HEK293 (cell line): ENCODE measurements at regions not wholly inside any gene's neighbourhood (a gene's known extent, or its start where the extent isn't known, plus 50 kb on each side); places are given as distances from the start of the nearest gene placed in this dataset.
A peak's percentile ranks its signal among the peaks of the same experiment; 100 is the strongest.

Source experiments
- CTCF ChIA-PET: fragments of 350-600 bp; formaldehyde crosslinking; extraction: SDS; loops from one replicate; lab custom pipeline; 2021; ENCODE audit warnings: antibody characterized with exemption; lab: Yijun Ruan, JAX
- POLR2A ChIA-PET: fragments of 300-600 bp; formaldehyde crosslinking; extraction: SDS; loops from one replicate; lab custom pipeline; 2020; ENCODE audit warnings: antibody characterized with exemption, inconsistent platforms; lab: Yijun Ruan, JAX
- H3K27ac ChIP-seq: fragments of 200-500 bp; sonication (Bioruptor generic); 2 replicates; pipeline ENCODE4 v1.5.1; 2014; ENCODE audit warnings: low read depth, low read length, control low read depth, inconsistent platforms; ENCODE audit errors: extremely low read depth
- H3K36me3 ChIP-seq, 2 experiments: fragments of 200-500 bp in 1 of 2; sonication (Bioruptor generic) in 1 of 2; 1 replicate in 1 of 2; 2 replicates in 1 of 2; pipeline ENCODE4 v1.5.1; 2014 to 2017; ENCODE audit warnings: inconsistent platforms in 2 of 2, low read length in 2 of 2; ENCODE audit not compliant: control insufficient read depth in 2 of 2, insufficient read depth in 1 of 2
- H3K4me1 ChIP-seq: fragments of 200-500 bp; sonication (Bioruptor generic); 2 replicates; pipeline ENCODE4 v1.5.1; 2014; ENCODE audit warnings: mild to moderate bottlenecking, low read length, inconsistent platforms; ENCODE audit not compliant: control insufficient read depth, insufficient read depth
- H3K4me3 ChIP-seq: 2 replicates; pipeline ENCODE4 v1.5.1; 2011; ENCODE audit warnings: low read depth, mild to moderate bottlenecking, control low read depth, low read length, moderate library complexity
- H3K9me3 ChIP-seq: fragments of 200-500 bp; sonication (Bioruptor generic); 2 replicates; pipeline ENCODE4 v1.5.1; 2014; ENCODE audit warnings: low read depth, low read length, inconsistent platforms; ENCODE audit not compliant: control insufficient read depth, insufficient read depth
- EGR2 ChIP-seq: fragments of 450-650 bp; formaldehyde crosslinking; IDR thresholded peaks from 2 replicates; pipeline ENCODE4 v1.5.1; 2016; ENCODE audit warnings: low read depth, missing biosample characterization, missing genetic modification characterization
- FEZF1 ChIP-seq: fragments of 450-650 bp; formaldehyde crosslinking; IDR thresholded peaks from 2 replicates; pipeline ENCODE4 v1.5.1; 2016; ENCODE audit warnings: missing biosample characterization, missing genetic modification characterization
- GFI1B ChIP-seq: fragments of 450-650 bp; formaldehyde crosslinking; IDR thresholded peaks from 2 replicates; pipeline ENCODE4 v1.5.1; 2016; ENCODE audit warnings: missing biosample characterization, missing genetic modification characterization
- MEIS1 ChIP-seq: sonication (generic); formaldehyde crosslinking; IDR thresholded peaks from 2 replicates; pipeline ENCODE4 v1.8.1; 2022; ENCODE audit warnings: missing genetic modification reagents, mild to moderate bottlenecking, borderline replicate concordance
- PRDM10 ChIP-seq: fragments of 450-650 bp; formaldehyde crosslinking; IDR thresholded peaks from 2 replicates; pipeline ENCODE4 v1.5.1; 2016; ENCODE audit warnings: missing biosample characterization, missing genetic modification characterization
- SP3 ChIP-seq: fragments of 450-650 bp; formaldehyde crosslinking; IDR thresholded peaks from 2 replicates; pipeline ENCODE4 v1.5.1; 2016; ENCODE audit warnings: missing biosample characterization, missing genetic modification characterization
- TRIM28 ChIP-seq: IDR thresholded peaks from 2 replicates; pipeline ENCODE4 v1.6.1; 2011; ENCODE audit warnings: low read length, control low read depth, borderline replicate concordance
- YY1 ChIP-seq: fragments of 450-650 bp; formaldehyde crosslinking; IDR thresholded peaks from 2 replicates; pipeline ENCODE4 v1.5.1; 2018; ENCODE audit warnings: missing biosample characterization, missing genetic modification characterization
- ZBTB49 ChIP-seq: fragments of 450-650 bp; formaldehyde crosslinking; IDR thresholded peaks from 2 replicates; pipeline ENCODE4 v1.5.1; 2016; ENCODE audit warnings: missing biosample characterization, missing genetic modification characterization, low read depth
- ZBTB8A ChIP-seq: fragments of 450-650 bp; formaldehyde crosslinking; IDR thresholded peaks from 2 replicates; pipeline ENCODE4 v1.5.1; 2016; ENCODE audit warnings: missing biosample characterization, missing genetic modification characterization
- ZEB2 ChIP-seq: fragments of 450-650 bp; formaldehyde crosslinking; IDR thresholded peaks from 2 replicates; pipeline ENCODE4 v1.5.1; 2016; ENCODE audit warnings: missing biosample characterization, missing genetic modification characterization
- ZFP69B ChIP-seq: fragments of 450-650 bp; formaldehyde crosslinking; IDR thresholded peaks from 2 replicates; pipeline ENCODE4 v1.5.1; 2016; ENCODE audit warnings: missing biosample characterization, missing genetic modification characterization
- ZIC2 ChIP-seq: fragments of 450-650 bp; formaldehyde crosslinking; IDR thresholded peaks from 2 replicates; pipeline ENCODE4 v1.5.1; 2016; ENCODE audit warnings: missing biosample characterization, missing genetic modification characterization
- ZNF140 ChIP-seq: fragments of 450-650 bp; formaldehyde crosslinking; IDR thresholded peaks from 2 replicates; pipeline ENCODE4 v1.5.1; 2016; ENCODE audit warnings: missing biosample characterization, missing genetic modification characterization
- ZNF16 ChIP-seq: fragments of 450-650 bp; formaldehyde crosslinking; IDR thresholded peaks from 2 replicates; pipeline ENCODE4 v1.5.1; 2016; ENCODE audit warnings: low read depth, missing biosample characterization, missing genetic modification characterization
- ZNF221 ChIP-seq: fragments of 450-650 bp; formaldehyde crosslinking; IDR thresholded peaks from 2 replicates; pipeline ENCODE4 v1.5.1; 2017; ENCODE audit warnings: missing biosample characterization, missing genetic modification characterization, borderline replicate concordance
- ZNF350 ChIP-seq: fragments of 450-650 bp; formaldehyde crosslinking; IDR thresholded peaks from 2 replicates; pipeline ENCODE4 v1.5.0; 2017; ENCODE audit warnings: missing biosample characterization, mild to moderate bottlenecking, missing genetic modification characterization
- ZNF354C ChIP-seq: fragments of 450-650 bp; formaldehyde crosslinking; IDR thresholded peaks from 2 replicates; pipeline ENCODE4 v1.5.1; 2016; ENCODE audit warnings: missing biosample characterization, missing genetic modification characterization, low read depth, borderline replicate concordance
- ZNF366 ChIP-seq: fragments of 450-650 bp; formaldehyde crosslinking; conservative IDR thresholded peaks from 2 replicates; pipeline ENCODE4 v1.5.1; 2016; ENCODE audit warnings: missing biosample characterization, missing genetic modification characterization
- ZNF596 ChIP-seq: fragments of 450-650 bp; IDR thresholded peaks from 2 replicates; pipeline ENCODE4 v1.5.0; 2018; ENCODE audit warnings: missing biosample characterization, mild to moderate bottlenecking, missing genetic modification characterization, moderate library complexity
- ZNF610 ChIP-seq: fragments of 450-650 bp; formaldehyde crosslinking; IDR thresholded peaks from 2 replicates; pipeline ENCODE4 v1.5.1; 2016; ENCODE audit warnings: missing biosample characterization, missing genetic modification characterization, borderline replicate concordance
- ZNF664 ChIP-seq: fragments of 450-650 bp; formaldehyde crosslinking; IDR thresholded peaks from 2 replicates; pipeline ENCODE4 v1.5.1; 2016; ENCODE audit warnings: missing biosample characterization, missing genetic modification characterization
- ZNF692 ChIP-seq: fragments of 450-650 bp; formaldehyde crosslinking; IDR thresholded peaks from 2 replicates; pipeline ENCODE4 v1.5.1; 2016; ENCODE audit warnings: missing biosample characterization, missing genetic modification characterization
- ZNF701 ChIP-seq: fragments of 450-650 bp; formaldehyde crosslinking; IDR thresholded peaks from 2 replicates; pipeline ENCODE4 v1.5.1; 2016; ENCODE audit warnings: missing biosample characterization, missing genetic modification characterization
- ZNF776 ChIP-seq: fragments of 450-650 bp; formaldehyde crosslinking; IDR thresholded peaks from 2 replicates; pipeline ENCODE4 v1.5.0; 2017; ENCODE audit warnings: missing biosample characterization, missing genetic modification characterization, borderline replicate concordance

- Histone ChIP-seq H3K36me3 (no peaks in the 10 kb centered on the region), H3K4me3 (no peak overlapping the region), H3K9me3 (no peaks in the 10 kb centered on the region), H3K27ac (no peak overlapping the region), H3K4me1 (no peaks in the 10 kb centered on the region)
- POLR2A ChIA-PET, result no interaction called here
- TF ChIP-seq ZNF610 (tag by site-specific recombination) (no peak), ZNF664 (tag by site-specific recombination) (no peak)
- CTCF ChIA-PET, result interaction anchor here (1.2 to 1.9 kb wide), 2 partner anchors 12 to 331 kb away, joined by 5 to 19 read pairs; no protein-coding TSS in a partner anchor
These were observed 166.0 kb downstream of the ABHD5 start for GRCh38 chr3:43856761-43857160.

GRCh38 chr3:43857361-43858293 is 166.9 kb downstream of the ABHD5 start:
- ChIA-PET POLR2A (no interaction called here), CTCF (interaction anchor here (0.7 kb wide), 1 partner anchor 317 kb away, joined by 3 read pairs; no protein-coding TSS in a partner anchor)
- Histone ChIP-seq H3K4me1 (no peaks in the 10 kb centered on the region), H3K27ac (no peak overlapping the region), H3K9me3 (no peaks in the 10 kb centered on the region), H3K36me3 (no peaks in the 10 kb centered on the region), H3K4me3 (no peak overlapping the region)
- no peak for TF ChIP-seq ZNF701 (tag by site-specific recombination)
- no peak for TF ChIP-seq SP3 (tag by site-specific recombination)
- no peak for TF ChIP-seq ZNF350 (tag by site-specific recombination)
- no peak for TF ChIP-seq ZNF354C (tag by site-specific recombination)
- TF ChIP-seq ZNF596 (tag by site-specific recombination), result no peak
- no peak for TF ChIP-seq ZNF692 (tag by site-specific recombination)
- TF ChIP-seq FEZF1, result no peak
- TF ChIP-seq MEIS1 (CRISPR knock-in tag), result no peak
- no peak for TF ChIP-seq ZNF776 (tag by site-specific recombination)
- no peak for TF ChIP-seq ZNF16 (tag by site-specific recombination)
- TF ChIP-seq ZEB2 (tag by site-specific recombination), result no peak
- TF ChIP-seq ZNF221, result no peak
- peak; percentile 89 for TF ChIP-seq ZIC2 (tag by site-specific recombination)
- 0 out of 2 replicates have a peak, but pooled peaks have one; percentile 2 for TF ChIP-seq ZNF366
- no peak for TF ChIP-seq GFI1B (tag by site-specific recombination)
- no peak for TF ChIP-seq ZNF140 (tag by site-specific recombination)

GRCh38 chr3:43858294-43858701 is 167.6 kb downstream of the ABHD5 start:
- ChIA-PET POLR2A (no interaction called here), CTCF (no interaction called here)
- Histone ChIP-seq H3K9me3 (no peaks in the 10 kb centered on the region), H3K4me3 (no peak overlapping the region), H3K4me1 (no peaks in the 10 kb centered on the region), H3K27ac (no peak overlapping the region), H3K36me3 (no peaks in the 10 kb centered on the region)
- TF ChIP-seq ZBTB8A (tag by site-specific recombination) (peak; percentile 49), PRDM10 (no peak), EGR2 (tag by site-specific recombination) (0 out of 2 replicates have a peak, but pooled peaks have one; percentile 40), ZFP69B (tag by site-specific recombination) (no peak), ZBTB49 (no peak), TRIM28 (0 out of 2 replicates have a peak, but pooled peaks have one; percentile 20), YY1 (no peak)
